Calu3 (cell line): ENCODE measurements at regions not wholly inside any gene's neighbourhood (a gene's known extent, or its start where the extent isn't known, plus 50 kb on each side); places are given as distances from the start of the nearest gene placed in this dataset.

ENCODE experiments used
- BruUV-seq: library from RNA; stranded (reverse); fragments of 400-500 nt; replicated peaks from 2 replicates; lab custom pipeline; 2021; lab: Mats Ljungman, UMichigan
- CTCF ChIA-PET: fragments of 300-600 bp; sonication (Branson Sonifier 250); formaldehyde crosslinking; loops from one replicate; lab custom pipeline; 2022; ENCODE audit warnings: antibody characterized with exemption; lab: Charles Lee
- DNase-seq: peaks from one replicate; pipeline ENCODE4 v3.0.0; 2022
- H3K27ac Mint-ChIP-seq: one replicate; pipeline ENCODE4 v1.8.0; 2022; ENCODE audit warnings: mixed read lengths; ENCODE audit not compliant: unreplicated experiment
- H3K27me3 Mint-ChIP-seq: one replicate; pipeline ENCODE4 v1.8.0; 2022; ENCODE audit warnings: mixed read lengths; ENCODE audit not compliant: unreplicated experiment
- H3K36me3 Mint-ChIP-seq: one replicate; pipeline ENCODE4 v1.8.0; 2022; ENCODE audit warnings: mild to moderate bottlenecking, moderate library complexity, mixed read lengths; ENCODE audit not compliant: insufficient read depth, unreplicated experiment
- H3K4me1 Mint-ChIP-seq: one replicate; pipeline ENCODE4 v1.8.0; 2022; ENCODE audit warnings: mild to moderate bottlenecking, low read depth, mixed read lengths; ENCODE audit not compliant: unreplicated experiment
- H3K4me3 Mint-ChIP-seq: one replicate; pipeline ENCODE4 v1.8.0; 2022; ENCODE audit warnings: mild to moderate bottlenecking, low read depth, moderate library complexity, mixed read lengths; ENCODE audit not compliant: unreplicated experiment
- H3K9me3 Mint-ChIP-seq: one replicate; pipeline ENCODE4 v1.8.0; 2022; ENCODE audit warnings: low read depth, mixed read lengths; ENCODE audit not compliant: unreplicated experiment
- CTCF ChIP-seq: fragments of 200-600 bp; IDR thresholded peaks from one replicate; pipeline ENCODE4 v1.8.0; 2022; ENCODE audit warnings: antibody characterized with exemption; ENCODE audit not compliant: unreplicated experiment
- intact Hi-C: fragments of 100-400 bp; cut with micrococcal nuclease; formaldehyde crosslinking; loops from one replicate; pipeline ENCODE4 v1.10.0; 2022; ENCODE audit not compliant: unreplicated experiment

- intact Hi-C loops: no loop called here
- Mint-ChIP-seq H3K9me3 (no peaks in the 10 kb centered on the region), H3K4me3 (no peak overlapping the region), H3K27ac (no peak overlapping the region), H3K36me3 (no peaks in the 10 kb centered on the region), H3K4me1 (no peaks in the 10 kb centered on the region), H3K27me3 (peaks cover 14% of the 10 kb centered on the region)
- DNase-seq: no peak
- CTCF ChIA-PET: no interaction called here
- TF ChIP-seq CTCF: no peak
- no TSS peak for BruUV-seq
These were observed 129.1 kb downstream of the TTLL2 start for GRCh38 chr6:167454003-167454402.

- Mint-ChIP-seq H3K4me1 (no peaks in the 10 kb centered on the region), H3K9me3 (no peaks in the 10 kb centered on the region), H3K4me3 (no peak overlapping the region), H3K27ac (no peak overlapping the region), H3K36me3 (no peaks in the 10 kb centered on the region), H3K27me3 (peaks cover 27% of the 10 kb centered on the region)
- no TSS peak for BruUV-seq
- CTCF ChIA-PET: no interaction called here
- intact Hi-C loops: no loop called here
- TF ChIP-seq CTCF: no peak
- DNase-seq: no peak
These were observed 130.5 kb downstream of the TTLL2 start for GRCh38 chr6:167455371-167455770.

GRCh38 chr6:167462514-167463312 lies 137.8 kb downstream of the TTLL2 start:
- H3K4me3 Mint-ChIP-seq: no peak overlapping the region
- H3K4me1 Mint-ChIP-seq: no peaks in the 10 kb centered on the region
- CTCF ChIA-PET: interaction anchor here (0.6 kb wide), 1 partner anchor 906 kb away, joined by 3 read pairs; no protein-coding TSS in a partner anchor
- no peak for TF ChIP-seq CTCF
- peaks cover 52% of the 10 kb centered on the region for H3K27me3 Mint-ChIP-seq
- no peaks in the 10 kb centered on the region for H3K9me3 Mint-ChIP-seq
- no peak for DNase-seq
- no peak overlapping the region for H3K27ac Mint-ChIP-seq
- intact Hi-C loops: no loop called here
- BruUV-seq: no TSS peak
- H3K36me3 Mint-ChIP-seq: no peaks in the 10 kb centered on the region

GRCh38 chr6:167464177-167464576 lies 139.3 kb downstream of the TTLL2 start:
- CTCF ChIA-PET: interaction anchor here (1.2 kb wide), 1 partner anchor 11 kb away, joined by 3 read pairs; no protein-coding TSS in a partner anchor
- TF ChIP-seq CTCF: no peak
- Mint-ChIP-seq H3K4me1 (no peaks in the 10 kb centered on the region), H3K27ac (no peak overlapping the region), H3K27me3 (peaks cover 52% of the 10 kb centered on the region), H3K4me3 (no peak overlapping the region), H3K9me3 (no peaks in the 10 kb centered on the region), H3K36me3 (no peaks in the 10 kb centered on the region)
- no peak for DNase-seq
- intact Hi-C loops: no loop called here
- BruUV-seq: no TSS peak
